ENCODE measurements at regions not wholly inside any gene's neighbourhood (a gene's known extent, or its start where the extent isn't known, plus 50 kb on each side); places are given as distances from the start of the nearest gene placed in this dataset.

DNA sequence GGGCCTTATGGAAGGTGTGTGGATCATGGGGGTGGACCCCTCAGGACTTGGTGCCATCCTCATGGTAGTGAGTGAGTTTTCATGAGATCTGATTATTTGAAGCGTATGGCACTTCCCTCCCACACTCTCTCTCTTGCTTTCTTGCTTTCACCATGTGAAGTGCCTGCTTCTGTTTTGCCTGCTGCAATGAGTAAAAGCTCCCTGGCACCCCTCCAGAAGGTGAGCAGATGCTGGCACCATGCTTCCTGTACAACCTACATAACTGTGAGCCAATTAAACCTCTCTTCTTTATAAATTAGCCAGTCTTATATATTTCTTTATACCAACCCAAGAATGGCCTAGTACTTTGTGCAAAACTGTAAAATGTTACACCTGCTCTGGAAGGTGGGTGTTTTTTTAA lies 396.8 kb upstream of the HS3ST5 start:
- no peak overlapping the region for H2BK20ac ChIP-seq (ENCODE audit: low read length)
- no peak overlapping the region for H2BK12ac ChIP-seq (ENCODE audit: low read depth, low read length)
- no peak overlapping the region for H2BK15ac ChIP-seq (ENCODE audit: low read length)
- H4K91ac ChIP-seq (replicated peaks; ENCODE audit: insufficient read length, low read length) = no peak overlapping the region
- no peaks in the 10 kb centered on the region for H3K79me1 ChIP-seq (ENCODE audit: low read depth, low read length)
- no peak overlapping the region for H2AK5ac ChIP-seq (ENCODE audit: low read depth, low read length)
- H3K4me1 ChIP-seq (replicated peaks in 1 of 4; ENCODE audit: control insufficient read depth in 3 of 4, insufficient read depth in 4 of 4, low read length in 3 of 4) = no peaks in the 10 kb centered on the region
- H3K4ac ChIP-seq (replicated peaks; ENCODE audit: insufficient read length, low read depth, low read length) = no peak overlapping the region
- no peaks in the 10 kb centered on the region for H3K79me2 ChIP-seq (ENCODE audit: control insufficient read depth in 1 of 2, insufficient read depth in 2 of 2, low read length in 2 of 2)
- no peak overlapping the region for H4K8ac ChIP-seq (ENCODE audit: extremely low read depth, insufficient read depth, low read length)
- no peaks in the 10 kb centered on the region for H3K23me2 ChIP-seq (ENCODE audit: low read depth, low read length)
- H2BK5ac ChIP-seq (ENCODE audit: low read depth, low read length) = no peak overlapping the region
- no peak for DNase-seq (ENCODE audit: low read depth in 1 of 2, low spot score in 2 of 2)
- H3K18ac ChIP-seq (ENCODE audit: extremely low read depth, low read length) = no peak overlapping the region
- 80% methylated on average over 1 of the region's 1 CpG; no CpG with 5 or more reads in 1 of the 2 experiments for WGBS, 2 experiments (ENCODE audit: extremely low coverage in 1 of 2, insufficient coverage in 1 of 2, insufficient read length in 1 of 2, insufficient replicate concordance in 2 of 2, low coverage in 1 of 2, low lambda C conversion rate in 2 of 2, missing lambda C conversion rate in 1 of 2)
- no peak overlapping the region for H3K14ac ChIP-seq (ENCODE audit: insufficient read length)
- no peak for FAIRE-seq
- H2AFZ ChIP-seq (ENCODE audit: low read length) = no peak overlapping the region
- TF ChIP-seq YY1 (IDR thresholded peaks at IDR 0.05; ENCODE audit: low read depth, low read length) = no peak
- no peak for TF ChIP-seq FOSL1 (IDR thresholded peaks at IDR 0.05; ENCODE audit: insufficient read depth, low read depth, low read length)
- no peak for TF ChIP-seq CHD2 (IDR thresholded peaks at IDR 0.05; ENCODE audit: low read length)
- TF ChIP-seq TAF1 (IDR thresholded peaks at IDR 0.05; ENCODE audit: low read depth, low read length) = no peak
- TF ChIP-seq JUN (IDR thresholded peaks at IDR 0.05; ENCODE audit: low read depth, low read length) = no peak
- TF ChIP-seq POU5F1 (IDR thresholded peaks at IDR 0.05; ENCODE audit: low read depth, low read length) = no peak
- no peak overlapping the region for H3K56ac ChIP-seq (replicated peaks; ENCODE audit: insufficient read length, low read depth, low read length)
- H4K5ac ChIP-seq (ENCODE audit: insufficient read length, low read depth, low read length) = no peak overlapping the region
- ChIA-PET CTCF (ENCODE audit: partially characterized antibody) (interaction anchor here (1.0 to 1.5 kb wide), 2 partner anchors 23 to 37 kb away, joined by 3 to 5 read pairs; no protein-coding TSS in a partner anchor), POLR2A (ENCODE audit: partially characterized antibody) (no interaction called here)
- H4K20me1 ChIP-seq (replicated peaks in 1 of 2; ENCODE audit: control insufficient read depth in 1 of 2, insufficient read depth in 2 of 2, low read length in 2 of 2) = no peaks in the 10 kb centered on the region
- H3K27me3 ChIP-seq (replicated peaks in 1 of 4; ENCODE audit: control insufficient read depth in 3 of 4, extremely low read depth in 1 of 4, insufficient read depth in 3 of 4, low read length in 3 of 4) = no peaks in the 10 kb centered on the region
- no peak overlapping the region for H3K27ac ChIP-seq (ENCODE audit: low read depth, low read length)
- H3K23ac ChIP-seq (ENCODE audit: insufficient read length) = no peak overlapping the region
- no peak overlapping the region for H3K4me2 ChIP-seq (ENCODE audit: insufficient read depth in 1 of 2, low read depth in 2 of 2, low read length in 2 of 2)
- H3K4me3 ChIP-seq (ENCODE audit: extremely low read depth in 1 of 4, insufficient read depth in 2 of 4, low read depth in 3 of 4, low read length in 4 of 4) = no peak overlapping the region
- H3K9ac ChIP-seq (replicated peaks in 1 of 4; ENCODE audit: extremely low read depth in 1 of 4, low read depth in 3 of 4, low read length in 3 of 4) = no peak overlapping the region
- no peak overlapping the region for H2BK120ac ChIP-seq (replicated peaks; ENCODE audit: low read depth, low read length)
- H3K36me3 ChIP-seq (ENCODE audit: control insufficient read depth in 2 of 4, insufficient read depth in 4 of 4, low read length in 3 of 4) = no peaks in the 10 kb centered on the region
- no peaks in the 10 kb centered on the region for H3K9me3 ChIP-seq (ENCODE audit: insufficient read depth in 2 of 2, low read depth in 1 of 2, low read length in 1 of 2)
